T-helper 2 cell treated with Interferon-gamma antibody and Interleukin-4, amounts not matched to agents 5 μg/mL and 100 μg/mL, for 36 hours (primary cell): ENCODE measurements at regions not wholly inside any gene's neighbourhood (a gene's known extent, or its start where the extent isn't known, plus 50 kb on each side); places are given as distances from the start of the nearest gene placed in this dataset.
"Not testable (repeated sequence)": the region's sequence is repeated elsewhere in the genome, so short reads cannot be mapped to it uniquely, and the experiment has no call there.

Experiments used
- DNase-seq: peaks from one replicate; pipeline ENCODE4 v3.0.0; 2021; ENCODE audit warnings: low spot score
- H3K27ac Mint-ChIP-seq: one replicate; pipeline ENCODE4 v1.8.0; 2021; ENCODE audit warnings: mild to moderate bottlenecking, mixed read lengths
- H3K27me3 Mint-ChIP-seq: one replicate; pipeline ENCODE4 v1.8.0; 2021; ENCODE audit warnings: low read depth, mixed read lengths
- H3K36me3 Mint-ChIP-seq: one replicate; pipeline ENCODE4 v1.8.0; 2021; ENCODE audit warnings: low read depth, mixed read lengths
- H3K4me1 Mint-ChIP-seq: one replicate; pipeline ENCODE4 v1.8.0; 2021; ENCODE audit warnings: low read depth, mixed read lengths
- H3K4me3 Mint-ChIP-seq: one replicate; pipeline ENCODE4 v1.8.0; 2022; ENCODE audit warnings: mild to moderate bottlenecking, moderate library complexity, mixed read lengths
- H3K9me3 Mint-ChIP-seq: one replicate; pipeline ENCODE4 v1.8.0; 2021; ENCODE audit warnings: mixed read lengths

GRCh38 chr13:57858376-57858775, 226.8 kb downstream of the PCDH17 start:
- no peaks in the 10 kb centered on the region for H3K36me3 Mint-ChIP-seq
- H3K27ac Mint-ChIP-seq = no peak overlapping the region
- H3K4me1 Mint-ChIP-seq = no peaks in the 10 kb centered on the region
- DNase-seq = no peak
- H3K27me3 Mint-ChIP-seq = no peaks in the 10 kb centered on the region
- H3K9me3 Mint-ChIP-seq = peaks cover 7% of the 10 kb centered on the region
- H3K4me3 Mint-ChIP-seq = no peak overlapping the region

- no peaks in the 10 kb centered on the region for H3K4me1 Mint-ChIP-seq
- H3K27ac Mint-ChIP-seq = no peak overlapping the region
- no peaks in the 10 kb centered on the region for H3K27me3 Mint-ChIP-seq
- H3K4me3 Mint-ChIP-seq = no peak overlapping the region
- H3K36me3 Mint-ChIP-seq = no peaks in the 10 kb centered on the region
- peaks cover 26% of the 10 kb centered on the region for H3K9me3 Mint-ChIP-seq
- DNase-seq = no peak
Observed at GRCh38 chr13:57862879-57863278, 231.3 kb downstream of the PCDH17 start.

GRCh38 chr13:57865600-57866294, 234.2 kb downstream of the PCDH17 start:
- DNase-seq = no peak
- Mint-ChIP-seq H3K4me3 (no peak overlapping the region), H3K9me3 (peaks cover 49% of the 10 kb centered on the region), H3K36me3 (no peaks in the 10 kb centered on the region), H3K27ac (no peak overlapping the region), H3K27me3 (no peaks in the 10 kb centered on the region), H3K4me1 (no peaks in the 10 kb centered on the region)

GRCh38 chr13:57874530-57874929, 243.0 kb downstream of the PCDH17 start:
- Mint-ChIP-seq H3K4me1 (no peaks in the 10 kb centered on the region), H3K4me3 (no peak overlapping the region), H3K36me3 (no peaks in the 10 kb centered on the region), H3K9me3 (peaks cover 53% of the 10 kb centered on the region), H3K27me3 (no peaks in the 10 kb centered on the region), H3K27ac (no peak overlapping the region)
- DNase-seq = no peak

- H3K9me3 Mint-ChIP-seq = peaks cover 37% of the 10 kb centered on the region
- no peaks in the 10 kb centered on the region for H3K36me3 Mint-ChIP-seq
- DNase-seq = no peak
- no peak overlapping the region for H3K27ac Mint-ChIP-seq
- H3K4me1 Mint-ChIP-seq = no peaks in the 10 kb centered on the region
- H3K4me3 Mint-ChIP-seq = no peak overlapping the region
- no peaks in the 10 kb centered on the region for H3K27me3 Mint-ChIP-seq
Observed at GRCh38 chr13:57877601-57878000, 246.1 kb downstream of the PCDH17 start.

GRCh38 chr13:57878291-57878690, 246.7 kb downstream of the PCDH17 start:
- H3K4me3 Mint-ChIP-seq = no peak overlapping the region
- DNase-seq = no peak
- no peaks in the 10 kb centered on the region for H3K4me1 Mint-ChIP-seq
- H3K27me3 Mint-ChIP-seq = no peaks in the 10 kb centered on the region
- no peak overlapping the region for H3K27ac Mint-ChIP-seq
- H3K36me3 Mint-ChIP-seq = no peaks in the 10 kb centered on the region
- H3K9me3 Mint-ChIP-seq = peaks cover 44% of the 10 kb centered on the region

- no peaks in the 10 kb centered on the region for H3K27me3 Mint-ChIP-seq
- no peak for DNase-seq
- no peaks in the 10 kb centered on the region for H3K4me1 Mint-ChIP-seq
- no peak overlapping the region for H3K4me3 Mint-ChIP-seq
- H3K36me3 Mint-ChIP-seq = peaks cover 1% of the 10 kb centered on the region
- H3K27ac Mint-ChIP-seq = no peak overlapping the region
- H3K9me3 Mint-ChIP-seq = peaks cover 34% of the 10 kb centered on the region
Observed at GRCh38 chr13:57897225-57897624, 265.7 kb downstream of the PCDH17 start.

- Mint-ChIP-seq H3K4me3 (no peak overlapping the region), H3K27ac (no peak overlapping the region), H3K27me3 (no peaks in the 10 kb centered on the region), H3K9me3 (peaks cover 30% of the 10 kb centered on the region), H3K4me1 (no peaks in the 10 kb centered on the region), H3K36me3 (no peaks in the 10 kb centered on the region)
- DNase-seq = no peak
Observed at GRCh38 chr13:57899096-57899495, 267.6 kb downstream of the PCDH17 start.

- not testable (repeated sequence) for H3K9me3 Mint-ChIP-seq, H3K4me1 Mint-ChIP-seq, H3K4me3 Mint-ChIP-seq, H3K27ac Mint-ChIP-seq, H3K27me3 Mint-ChIP-seq, DNase-seq, H3K36me3 Mint-ChIP-seq
Observed at GRCh38 chr13:57909833-57910232, 278.3 kb downstream of the PCDH17 start.

GRCh38 chr13:57918086-57918485, 286.5 kb downstream of the PCDH17 start:
- H3K4me3 Mint-ChIP-seq = no peak overlapping the region
- H3K36me3 Mint-ChIP-seq = no peaks in the 10 kb centered on the region
- DNase-seq = no peak
- H3K9me3 Mint-ChIP-seq = peaks cover 23% of the 10 kb centered on the region
- H3K27me3 Mint-ChIP-seq = no peaks in the 10 kb centered on the region
- H3K27ac Mint-ChIP-seq = no peak overlapping the region
- H3K4me1 Mint-ChIP-seq = no peaks in the 10 kb centered on the region

- Mint-ChIP-seq H3K4me1 (no peaks in the 10 kb centered on the region), H3K9me3 (peaks cover 23% of the 10 kb centered on the region), H3K4me3 (no peak overlapping the region), H3K27ac (no peak overlapping the region), H3K27me3 (no peaks in the 10 kb centered on the region), H3K36me3 (no peaks in the 10 kb centered on the region)
- no peak for DNase-seq
Observed at GRCh38 chr13:57918913-57919312, 287.4 kb downstream of the PCDH17 start.

- no peak for DNase-seq
- no peaks in the 10 kb centered on the region for H3K27me3 Mint-ChIP-seq
- H3K36me3 Mint-ChIP-seq = no peaks in the 10 kb centered on the region
- peaks cover 21% of the 10 kb centered on the region for H3K9me3 Mint-ChIP-seq
- no peak overlapping the region for H3K4me3 Mint-ChIP-seq
- no peaks in the 10 kb centered on the region for H3K4me1 Mint-ChIP-seq
- no peak overlapping the region for H3K27ac Mint-ChIP-seq
Observed at GRCh38 chr13:57925250-57925649, 293.7 kb downstream of the PCDH17 start.

- no peak for DNase-seq
- Mint-ChIP-seq H3K27me3 (no peaks in the 10 kb centered on the region), H3K4me3 (no peak overlapping the region), H3K4me1 (no peaks in the 10 kb centered on the region), H3K9me3 (peaks cover 17% of the 10 kb centered on the region), H3K27ac (no peak overlapping the region), H3K36me3 (no peaks in the 10 kb centered on the region)
Observed at GRCh38 chr13:57925751-57926150, 294.2 kb downstream of the PCDH17 start.

- Mint-ChIP-seq H3K27me3 (no peaks in the 10 kb centered on the region), H3K36me3 (no peaks in the 10 kb centered on the region), H3K4me1 (no peaks in the 10 kb centered on the region), H3K27ac (no peak overlapping the region), H3K9me3 (peaks cover 40% of the 10 kb centered on the region), H3K4me3 (no peak overlapping the region)
- DNase-seq = no peak
Observed at GRCh38 chr13:57932061-57932460, 300.5 kb downstream of the PCDH17 start.

GRCh38 chr13:57933606-57934005, 302.1 kb downstream of the PCDH17 start:
- H3K36me3 Mint-ChIP-seq = no peaks in the 10 kb centered on the region
- H3K9me3 Mint-ChIP-seq = peaks cover 40% of the 10 kb centered on the region
- H3K4me3 Mint-ChIP-seq = no peak overlapping the region
- no peaks in the 10 kb centered on the region for H3K4me1 Mint-ChIP-seq
- H3K27ac Mint-ChIP-seq = no peak overlapping the region
- no peak for DNase-seq
- H3K27me3 Mint-ChIP-seq = no peaks in the 10 kb centered on the region
